ENCODE measurements at regions not wholly inside any gene's neighbourhood (a gene's known extent, or its start where the extent isn't known, plus 50 kb on each side); places are given as distances from the start of the nearest gene placed in this dataset.

DNA sequence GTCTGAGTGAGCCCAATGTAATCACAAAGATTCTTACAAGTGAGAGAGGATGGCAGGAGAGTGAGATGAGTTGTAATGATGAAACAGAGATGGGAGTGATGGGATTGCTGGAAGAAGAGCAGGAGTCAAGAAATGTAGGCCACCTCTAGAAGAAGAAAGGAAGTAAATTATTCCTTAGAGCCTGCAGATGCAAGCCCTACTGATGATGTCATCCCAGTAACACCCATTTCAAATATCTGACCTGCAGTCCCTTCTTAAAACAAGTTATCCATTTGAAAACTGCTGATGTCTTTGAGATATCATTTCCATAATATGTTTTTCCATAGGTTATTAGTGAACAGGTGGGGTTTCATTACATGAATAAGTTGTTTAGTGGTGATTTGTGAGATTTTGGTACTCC is 888.0 kb upstream of the SLC39A10 start:
- Histone ChIP-seq H3K36me3 (ENCODE audit: control insufficient read depth in 1 of 2, insufficient read depth in 2 of 2, low read length in 2 of 2) (no peaks in the 10 kb centered on the region), H4K12ac (ENCODE audit: low read depth, low read length) (no peak overlapping the region), H2BK12ac (ENCODE audit: low read length) (no peak overlapping the region), H2BK5ac (ENCODE audit: low read depth, low read length, poor library complexity) (no peak overlapping the region), H3K79me1 (ENCODE audit: low read length) (no peaks in the 10 kb centered on the region), H2AK5ac (ENCODE audit: low read length) (no peak overlapping the region), H3K18ac (ENCODE audit: low read length) (no peak overlapping the region), H3K79me2 (ENCODE audit: control insufficient read depth, insufficient read depth, low read length, poor library complexity) (no peaks in the 10 kb centered on the region), H4K91ac (ENCODE audit: low read depth, low read length) (no peak overlapping the region), H3K27me3 (ENCODE audit: insufficient read depth, low read length) (no peaks in the 10 kb centered on the region), H3K4me3 (ENCODE audit: low read depth, low read length) (no peak overlapping the region), H4K8ac (ENCODE audit: low read depth, low read length) (no peak overlapping the region), H3K4ac (ENCODE audit: low read depth, low read length) (no peak overlapping the region), H3K27ac (ENCODE audit: low read depth, low read length) (no peak overlapping the region), H3K14ac (ENCODE audit: low read length) (no peak overlapping the region), H3K9ac (ENCODE audit: low read length) (no peak overlapping the region), H2BK120ac (ENCODE audit: insufficient read depth, low read length, poor library complexity) (no peak overlapping the region), H2AFZ (ENCODE audit: insufficient read depth, low read length, poor library complexity) (no peak overlapping the region), H3K23ac (ENCODE audit: low read length) (no peak overlapping the region), H3K4me1 (ENCODE audit: control insufficient read depth in 1 of 2, insufficient read depth in 2 of 2, low read length in 2 of 2) (no peaks in the 10 kb centered on the region), H3K9me3 (ENCODE audit: insufficient read depth, low read depth, low read length) (no peaks in the 10 kb centered on the region), H3K4me2 (ENCODE audit: low read length) (no peak overlapping the region)
- no peak for DNase-seq

DNA sequence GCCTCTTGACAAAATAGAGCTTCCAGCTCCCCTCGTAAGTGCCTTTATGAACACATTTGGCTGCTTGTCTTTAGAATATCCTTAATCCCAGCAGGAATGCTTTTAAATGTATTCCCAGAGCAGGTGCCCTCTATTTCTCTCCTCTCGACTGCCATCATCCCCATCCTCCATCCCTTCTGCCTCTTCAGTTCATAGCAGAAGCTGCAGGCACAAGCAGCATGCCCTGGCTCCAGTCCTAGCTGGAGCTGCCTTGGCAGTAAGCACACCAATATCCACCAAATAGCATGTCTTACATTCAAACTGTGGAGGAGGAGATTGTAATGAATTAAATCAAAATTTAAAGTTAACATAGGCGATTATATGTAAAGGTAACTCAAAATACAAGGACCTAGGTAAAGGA is 891.3 kb upstream of the SLC39A10 start:
- Histone ChIP-seq H4K8ac (ENCODE audit: low read depth, low read length) (no peak overlapping the region), H3K23ac (ENCODE audit: low read length) (no peak overlapping the region), H2BK5ac (ENCODE audit: low read depth, low read length, poor library complexity) (no peak overlapping the region), H3K4me1 (ENCODE audit: control insufficient read depth in 1 of 2, insufficient read depth in 2 of 2, low read length in 2 of 2) (no peaks in the 10 kb centered on the region), H4K91ac (ENCODE audit: low read depth, low read length) (no peak overlapping the region), H3K79me1 (ENCODE audit: low read length) (no peaks in the 10 kb centered on the region), H3K18ac (ENCODE audit: low read length) (no peak overlapping the region), H3K27me3 (ENCODE audit: insufficient read depth, low read length) (no peaks in the 10 kb centered on the region), H3K4ac (ENCODE audit: low read depth, low read length) (no peak overlapping the region), H3K9ac (ENCODE audit: low read length) (no peak overlapping the region), H3K4me2 (ENCODE audit: low read length) (no peak overlapping the region), H3K79me2 (ENCODE audit: control insufficient read depth, insufficient read depth, low read length, poor library complexity) (no peaks in the 10 kb centered on the region), H3K14ac (ENCODE audit: low read length) (no peak overlapping the region), H3K9me3 (ENCODE audit: insufficient read depth, low read depth, low read length) (no peaks in the 10 kb centered on the region), H2BK12ac (ENCODE audit: low read length) (no peak overlapping the region), H3K36me3 (ENCODE audit: control insufficient read depth in 1 of 2, insufficient read depth in 2 of 2, low read length in 2 of 2) (no peaks in the 10 kb centered on the region), H2AFZ (ENCODE audit: insufficient read depth, low read length, poor library complexity) (no peak overlapping the region), H2AK5ac (ENCODE audit: low read length) (no peak overlapping the region), H3K27ac (ENCODE audit: low read depth, low read length) (no peak overlapping the region), H2BK120ac (ENCODE audit: insufficient read depth, low read length, poor library complexity) (no peak overlapping the region), H4K12ac (ENCODE audit: low read depth, low read length) (no peak overlapping the region), H3K4me3 (ENCODE audit: low read depth, low read length) (no peak overlapping the region)
- no peak for DNase-seq
- no CpG with 5 or more reads among the region's 3 CpGs for WGBS (ENCODE audit: extremely low coverage, insufficient coverage, insufficient read length)

DNA sequence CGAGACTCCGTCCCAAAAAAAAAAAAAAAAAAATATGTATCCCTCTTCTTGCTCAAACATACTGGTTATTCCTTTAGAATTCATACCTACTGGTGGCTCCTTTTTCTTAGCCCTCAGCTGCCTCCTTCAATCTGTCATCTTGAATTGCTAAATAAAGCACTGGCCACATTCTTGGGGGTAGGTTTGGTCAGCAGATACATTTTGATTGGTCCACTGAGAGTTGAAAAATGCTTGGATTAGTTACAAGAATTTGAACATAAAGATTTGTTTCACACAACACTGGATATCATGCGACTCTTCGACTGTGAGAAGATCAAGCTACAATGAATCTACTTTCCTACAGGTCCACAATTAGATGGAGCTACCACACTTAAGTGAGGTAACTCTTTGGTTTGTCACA is 906.1 kb upstream of the SLC39A10 start:
- Histone ChIP-seq H3K79me1 (ENCODE audit: low read length) (no peaks in the 10 kb centered on the region), H3K79me2 (ENCODE audit: control insufficient read depth, insufficient read depth, low read length, poor library complexity) (no peaks in the 10 kb centered on the region), H4K91ac (ENCODE audit: low read depth, low read length) (no peak overlapping the region), H3K18ac (ENCODE audit: low read length) (no peak overlapping the region), H3K9ac (ENCODE audit: low read length) (no peak overlapping the region), H3K23ac (ENCODE audit: low read length) (no peak overlapping the region), H3K14ac (ENCODE audit: low read length) (no peak overlapping the region), H3K4me3 (ENCODE audit: low read depth, low read length) (no peak overlapping the region), H4K8ac (ENCODE audit: low read depth, low read length) (no peak overlapping the region), H2BK120ac (ENCODE audit: insufficient read depth, low read length, poor library complexity) (no peak overlapping the region), H3K9me3 (ENCODE audit: insufficient read depth, low read depth, low read length) (no peaks in the 10 kb centered on the region), H3K4me2 (ENCODE audit: low read length) (no peak overlapping the region), H3K27ac (ENCODE audit: low read depth, low read length) (no peak overlapping the region), H3K36me3 (ENCODE audit: control insufficient read depth in 1 of 2, insufficient read depth in 2 of 2, low read length in 2 of 2) (no peaks in the 10 kb centered on the region), H2BK5ac (ENCODE audit: low read depth, low read length, poor library complexity) (no peak overlapping the region), H3K4ac (ENCODE audit: low read depth, low read length) (no peak overlapping the region), H3K27me3 (ENCODE audit: insufficient read depth, low read length) (no peaks in the 10 kb centered on the region), H2AK5ac (ENCODE audit: low read length) (no peak overlapping the region), H2BK12ac (ENCODE audit: low read length) (no peak overlapping the region), H3K4me1 (ENCODE audit: control insufficient read depth in 1 of 2, insufficient read depth in 2 of 2, low read length in 2 of 2) (no peaks in the 10 kb centered on the region), H4K12ac (ENCODE audit: low read depth, low read length) (no peak overlapping the region), H2AFZ (ENCODE audit: insufficient read depth, low read length, poor library complexity) (no peak overlapping the region)
- WGBS (ENCODE audit: extremely low coverage, insufficient coverage, insufficient read length) = no CpG with 5 or more reads among the region's 4 CpGs
- no peak for DNase-seq

DNA sequence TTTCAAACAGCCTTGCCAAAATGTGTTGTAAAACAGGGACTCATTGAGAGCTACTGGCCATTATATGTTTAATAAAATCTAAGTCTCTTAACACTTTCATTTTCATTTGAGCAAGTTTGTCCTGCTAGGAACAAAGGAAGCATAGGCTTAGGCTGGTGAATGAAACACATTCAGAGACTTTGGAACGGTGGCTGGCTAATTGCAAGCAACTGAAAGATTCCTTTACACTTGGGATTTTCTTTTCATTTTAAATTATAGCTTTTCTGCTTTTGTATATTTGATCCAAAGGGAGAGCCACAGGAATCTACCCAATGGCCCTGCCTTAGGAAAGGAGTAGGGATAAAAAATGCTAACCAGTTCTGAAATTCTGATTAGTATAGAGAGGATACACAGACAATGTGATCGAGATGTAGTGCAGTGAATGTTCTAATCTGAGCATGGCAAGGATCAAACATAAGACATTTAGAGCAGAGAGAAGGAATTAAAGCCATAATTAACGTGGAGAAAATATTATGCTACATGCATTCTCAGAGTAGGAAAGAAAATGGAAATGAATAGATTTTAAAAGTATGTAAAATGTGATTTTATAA is 911.4 kb upstream of the SLC39A10 start:
- Histone ChIP-seq H3K4me3 (ENCODE audit: low read depth, low read length) (no peak overlapping the region), H3K4me2 (ENCODE audit: low read length) (no peak overlapping the region), H4K8ac (ENCODE audit: low read depth, low read length) (no peak overlapping the region), H3K4ac (ENCODE audit: low read depth, low read length) (no peak overlapping the region), H3K23ac (ENCODE audit: low read length) (no peak overlapping the region), H3K4me1 (ENCODE audit: control insufficient read depth in 1 of 2, insufficient read depth in 2 of 2, low read length in 2 of 2) (no peaks in the 10 kb centered on the region), H3K9me3 (ENCODE audit: insufficient read depth, low read depth, low read length) (no peaks in the 10 kb centered on the region), H3K36me3 (ENCODE audit: control insufficient read depth in 1 of 2, insufficient read depth in 2 of 2, low read length in 2 of 2) (no peaks in the 10 kb centered on the region), H3K79me1 (ENCODE audit: low read length) (no peaks in the 10 kb centered on the region), H3K18ac (ENCODE audit: low read length) (no peak overlapping the region), H3K27me3 (ENCODE audit: insufficient read depth, low read length) (no peaks in the 10 kb centered on the region), H4K12ac (ENCODE audit: low read depth, low read length) (no peak overlapping the region), H3K79me2 (ENCODE audit: control insufficient read depth, insufficient read depth, low read length, poor library complexity) (no peaks in the 10 kb centered on the region), H3K9ac (ENCODE audit: low read length) (no peak overlapping the region), H2BK120ac (ENCODE audit: insufficient read depth, low read length, poor library complexity) (no peak overlapping the region), H3K27ac (ENCODE audit: low read depth, low read length) (no peak overlapping the region), H3K14ac (ENCODE audit: low read length) (no peak overlapping the region), H2AK5ac (ENCODE audit: low read length) (no peak overlapping the region), H4K91ac (ENCODE audit: low read depth, low read length) (no peak overlapping the region), H2BK5ac (ENCODE audit: low read depth, low read length, poor library complexity) (no peak overlapping the region), H2AFZ (ENCODE audit: insufficient read depth, low read length, poor library complexity) (no peak overlapping the region), H2BK12ac (ENCODE audit: low read length) (no peak overlapping the region)
- no peak for DNase-seq
- WGBS (ENCODE audit: extremely low coverage, insufficient coverage, insufficient read length) = no CpG with 5 or more reads among the region's 3 CpGs

Data from trophoblast cell (in vitro differentiated cells and primary cell).